MM.1S (cell line): ENCODE measurements at regions not wholly inside any gene's neighbourhood (a gene's known extent, or its start where the extent isn't known, plus 50 kb on each side); places are given as distances from the start of the nearest gene placed in this dataset.

Source experiments
- EZH2phosphoT487 ChIP-seq: fragments of 300-600 bp; sonication (generic); IDR thresholded peaks from 2 replicates; pipeline ENCODE4 v1.6.1; 2018; ENCODE audit warnings: antibody characterized with exemption, low read length
- TF ChIP-seq, protein P1 (sequence below): fragments of 300-600 bp; sonication (generic); IDR thresholded peaks from 2 replicates; pipeline ENCODE4 v1.5.1; 2016; ENCODE audit warnings: antibody characterized with exemption, low read length, mixed read lengths

DNA sequence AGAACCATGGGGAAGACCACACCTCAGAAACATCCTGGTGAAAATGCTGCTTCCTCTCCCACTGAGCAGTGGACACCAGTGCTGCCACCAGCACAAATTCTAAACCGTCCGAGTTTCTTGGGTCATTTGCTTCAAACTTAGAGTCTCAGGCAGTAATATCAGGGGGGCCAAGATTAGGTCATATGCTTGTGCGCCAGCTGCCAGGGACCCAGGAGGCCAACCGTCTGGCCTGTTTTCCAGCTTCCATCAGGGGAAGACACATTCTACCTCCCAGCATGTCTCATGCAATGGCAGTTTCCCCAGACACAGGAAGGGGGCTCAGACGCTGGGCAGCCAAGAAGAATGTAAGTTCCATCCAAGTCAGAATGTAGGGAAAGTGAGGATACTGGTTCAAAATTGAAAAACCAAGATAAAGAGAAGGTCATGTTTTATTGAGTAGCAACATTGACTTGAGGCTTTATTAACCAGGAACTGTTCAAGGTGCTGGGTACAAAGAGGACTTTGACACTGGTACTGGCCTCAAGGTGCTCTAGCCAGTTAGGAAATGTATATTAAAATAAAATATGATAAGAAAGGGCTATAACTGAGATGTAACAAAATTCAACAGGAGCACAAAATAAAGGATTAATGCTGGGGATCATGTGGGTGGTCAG is 59.7 kb upstream of the EED start:
- TF ChIP-seq EZH2phosphoT487, result no peak
- TF ChIP-seq, protein P1, sequence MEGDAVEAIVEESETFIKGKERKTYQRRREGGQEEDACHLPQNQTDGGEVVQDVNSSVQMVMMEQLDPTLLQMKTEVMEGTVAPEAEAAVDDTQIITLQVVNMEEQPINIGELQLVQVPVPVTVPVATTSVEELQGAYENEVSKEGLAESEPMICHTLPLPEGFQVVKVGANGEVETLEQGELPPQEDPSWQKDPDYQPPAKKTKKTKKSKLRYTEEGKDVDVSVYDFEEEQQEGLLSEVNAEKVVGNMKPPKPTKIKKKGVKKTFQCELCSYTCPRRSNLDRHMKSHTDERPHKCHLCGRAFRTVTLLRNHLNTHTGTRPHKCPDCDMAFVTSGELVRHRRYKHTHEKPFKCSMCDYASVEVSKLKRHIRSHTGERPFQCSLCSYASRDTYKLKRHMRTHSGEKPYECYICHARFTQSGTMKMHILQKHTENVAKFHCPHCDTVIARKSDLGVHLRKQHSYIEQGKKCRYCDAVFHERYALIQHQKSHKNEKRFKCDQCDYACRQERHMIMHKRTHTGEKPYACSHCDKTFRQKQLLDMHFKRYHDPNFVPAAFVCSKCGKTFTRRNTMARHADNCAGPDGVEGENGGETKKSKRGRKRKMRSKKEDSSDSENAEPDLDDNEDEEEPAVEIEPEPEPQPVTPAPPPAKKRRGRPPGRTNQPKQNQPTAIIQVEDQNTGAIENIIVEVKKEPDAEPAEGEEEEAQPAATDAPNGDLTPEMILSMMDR, result no peak
